ENCODE measurements at regions not wholly inside any gene's neighbourhood (a gene's known extent, or its start where the extent isn't known, plus 50 kb on each side); places are given as distances from the start of the nearest gene placed in this dataset.

DNA sequence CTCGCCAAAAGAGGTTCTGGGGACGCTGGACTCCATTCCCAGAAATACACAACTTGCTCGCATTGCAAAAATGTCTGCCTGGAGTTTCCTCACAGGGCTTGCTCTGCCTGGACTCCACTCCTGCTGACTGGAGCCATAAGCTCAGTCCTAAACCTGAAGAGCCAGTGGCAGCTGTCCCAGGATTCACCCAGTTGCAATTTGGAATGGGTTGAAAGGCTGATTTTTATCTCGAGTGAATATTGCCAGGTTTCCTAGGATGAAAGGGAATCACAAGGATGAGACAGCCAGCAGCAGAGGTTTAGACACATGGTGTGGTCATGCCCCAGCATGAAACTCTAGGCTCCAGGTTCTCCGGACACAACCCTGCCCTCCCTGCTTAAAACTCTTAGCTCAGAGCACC is 223.3 kb downstream of the BMP7 start:
- TF ChIP-seq, protein P1, sequence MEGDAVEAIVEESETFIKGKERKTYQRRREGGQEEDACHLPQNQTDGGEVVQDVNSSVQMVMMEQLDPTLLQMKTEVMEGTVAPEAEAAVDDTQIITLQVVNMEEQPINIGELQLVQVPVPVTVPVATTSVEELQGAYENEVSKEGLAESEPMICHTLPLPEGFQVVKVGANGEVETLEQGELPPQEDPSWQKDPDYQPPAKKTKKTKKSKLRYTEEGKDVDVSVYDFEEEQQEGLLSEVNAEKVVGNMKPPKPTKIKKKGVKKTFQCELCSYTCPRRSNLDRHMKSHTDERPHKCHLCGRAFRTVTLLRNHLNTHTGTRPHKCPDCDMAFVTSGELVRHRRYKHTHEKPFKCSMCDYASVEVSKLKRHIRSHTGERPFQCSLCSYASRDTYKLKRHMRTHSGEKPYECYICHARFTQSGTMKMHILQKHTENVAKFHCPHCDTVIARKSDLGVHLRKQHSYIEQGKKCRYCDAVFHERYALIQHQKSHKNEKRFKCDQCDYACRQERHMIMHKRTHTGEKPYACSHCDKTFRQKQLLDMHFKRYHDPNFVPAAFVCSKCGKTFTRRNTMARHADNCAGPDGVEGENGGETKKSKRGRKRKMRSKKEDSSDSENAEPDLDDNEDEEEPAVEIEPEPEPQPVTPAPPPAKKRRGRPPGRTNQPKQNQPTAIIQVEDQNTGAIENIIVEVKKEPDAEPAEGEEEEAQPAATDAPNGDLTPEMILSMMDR (IDR thresholded peaks at IDR 0.05; ENCODE audit: low read depth, low read length, poor library complexity, severe bottlenecking), result no peak
- TF ChIP-seq EZH2phosphoT487 (IDR thresholded peaks at IDR 0.05; ENCODE audit: borderline replicate concordance, low read length), result no peak
